ENCODE measurements at regions not wholly inside any gene's neighbourhood (a gene's known extent, or its start where the extent isn't known, plus 50 kb on each side); places are given as distances from the start of the nearest gene placed in this dataset.

DNA sequence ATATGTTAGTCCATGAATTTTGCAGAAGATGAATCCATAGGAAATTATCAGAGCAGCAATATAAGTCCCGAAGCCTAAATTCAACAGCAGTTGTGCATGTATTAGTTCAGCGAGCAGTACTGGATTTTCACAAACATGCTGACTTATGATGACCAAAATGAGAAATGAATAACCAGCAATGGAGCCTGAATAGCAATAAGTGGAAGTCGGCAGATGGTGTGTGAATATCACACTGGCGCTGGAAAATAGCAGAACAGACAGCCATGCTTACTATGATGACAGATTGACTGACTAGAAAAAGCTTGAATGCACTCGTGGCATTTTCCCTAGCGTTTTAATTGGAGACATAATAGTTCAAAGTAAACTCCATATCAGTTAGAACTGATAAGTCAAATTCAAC is 1114.5 kb downstream of the DSC3 start:
- H3K4me2 ChIP-seq (ENCODE audit: low read depth, low read length, poor library complexity, severe bottlenecking): no peak overlapping the region
- no peaks in the 10 kb centered on the region for H3K4me1 ChIP-seq (ENCODE audit: insufficient read depth, low read length, poor library complexity, severe bottlenecking)
- no peaks in the 10 kb centered on the region for H3K79me2 ChIP-seq (ENCODE audit: insufficient read depth, low read length)
- no peaks in the 10 kb centered on the region for H4K20me1 ChIP-seq (ENCODE audit: insufficient read depth, low read length, poor library complexity, severe bottlenecking)
- TF ChIP-seq CTCF (conservative IDR thresholded peaks at IDR 0.05; ENCODE audit: low read length): no peak
- no peak for TF ChIP-seq EZH2phosphoT487 (IDR thresholded peaks at IDR 0.05; ENCODE audit: borderline replicate concordance)
- H3K9me3 ChIP-seq (ENCODE audit: insufficient read depth, low read depth, low read length): peaks cover 2% of the 10 kb centered on the region; the same call in 1 of the 2 replicates
- H3F3A ChIP-seq (ENCODE audit: low read depth): no peaks in the 10 kb centered on the region
- H3K9ac ChIP-seq (ENCODE audit: low read depth, low read length, poor library complexity, severe bottlenecking): no peak overlapping the region
- no peaks in the 10 kb centered on the region for H3K36me3 ChIP-seq (ENCODE audit: insufficient read depth, low read length)
- no peak overlapping the region for H2AFZ ChIP-seq (ENCODE audit: low read length)
- H3K4me3 ChIP-seq (ENCODE audit: low read length, poor library complexity, severe bottlenecking): no peak overlapping the region
- no peaks in the 10 kb centered on the region for H3K9me2 ChIP-seq (replicated peaks; ENCODE audit: low read depth, low read length)
- no peaks in the 10 kb centered on the region for H3K27me3 ChIP-seq (ENCODE audit: insufficient read depth, low read length, poor library complexity, severe bottlenecking)

DNA sequence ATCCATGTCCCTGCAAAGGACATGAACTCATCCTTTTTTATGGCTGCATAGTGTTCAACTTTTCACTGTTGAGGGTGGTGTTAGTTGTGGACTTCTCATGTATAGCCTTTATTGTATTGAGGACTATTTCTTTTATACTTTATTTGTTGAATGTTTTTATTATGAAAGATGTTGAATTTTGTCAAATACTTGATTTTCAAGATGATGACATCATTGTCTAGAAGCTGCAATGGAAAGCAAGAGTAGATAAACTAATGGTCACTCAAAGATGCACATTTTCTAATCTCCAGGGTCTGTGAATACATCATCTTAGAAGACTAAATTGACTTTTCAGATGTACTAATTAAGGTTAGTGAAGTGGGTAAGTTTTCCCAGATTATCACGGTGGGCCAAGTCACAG is 1117.0 kb downstream of the DSC3 start:
- no peaks in the 10 kb centered on the region for H3K79me2 ChIP-seq (ENCODE audit: insufficient read depth, low read length)
- TF ChIP-seq CTCF (conservative IDR thresholded peaks at IDR 0.05; ENCODE audit: low read length): no peak
- H3K9ac ChIP-seq (ENCODE audit: low read depth, low read length, poor library complexity, severe bottlenecking): no peak overlapping the region
- H3K4me3 ChIP-seq (ENCODE audit: low read length, poor library complexity, severe bottlenecking): no peak overlapping the region
- peaks cover 2% of the 10 kb centered on the region; the same call in 1 of the 2 replicates for H3K9me3 ChIP-seq (ENCODE audit: insufficient read depth, low read depth, low read length)
- no peaks in the 10 kb centered on the region for H3K4me1 ChIP-seq (ENCODE audit: insufficient read depth, low read length, poor library complexity, severe bottlenecking)
- no peaks in the 10 kb centered on the region for H3K27me3 ChIP-seq (ENCODE audit: insufficient read depth, low read length, poor library complexity, severe bottlenecking)
- H3F3A ChIP-seq (ENCODE audit: low read depth): no peaks in the 10 kb centered on the region
- H3K9me2 ChIP-seq (replicated peaks; ENCODE audit: low read depth, low read length): no peaks in the 10 kb centered on the region
- H2AFZ ChIP-seq (ENCODE audit: low read length): no peak overlapping the region
- H3K4me2 ChIP-seq (ENCODE audit: low read depth, low read length, poor library complexity, severe bottlenecking): no peak overlapping the region
- H4K20me1 ChIP-seq (ENCODE audit: insufficient read depth, low read length, poor library complexity, severe bottlenecking): no peaks in the 10 kb centered on the region
- H3K36me3 ChIP-seq (ENCODE audit: insufficient read depth, low read length): no peaks in the 10 kb centered on the region

- Histone ChIP-seq H3K36me3 (ENCODE audit: insufficient read depth, low read length) (no peaks in the 10 kb centered on the region), H3K4me2 (ENCODE audit: low read depth, low read length, poor library complexity, severe bottlenecking) (no peak overlapping the region), H3K4me1 (ENCODE audit: insufficient read depth, low read length, poor library complexity, severe bottlenecking) (no peaks in the 10 kb centered on the region), H4K20me1 (ENCODE audit: insufficient read depth, low read length, poor library complexity, severe bottlenecking) (no peaks in the 10 kb centered on the region), H3K27me3 (ENCODE audit: insufficient read depth, low read length, poor library complexity, severe bottlenecking) (no peaks in the 10 kb centered on the region), H3K9me3 (ENCODE audit: insufficient read depth, low read depth, low read length) (no peaks in the 10 kb centered on the region), H3K9ac (ENCODE audit: low read depth, low read length, poor library complexity, severe bottlenecking) (no peak overlapping the region), H3K79me2 (ENCODE audit: insufficient read depth, low read length) (no peaks in the 10 kb centered on the region), H2AFZ (ENCODE audit: low read length) (no peak overlapping the region), H3K9me2 (replicated peaks; ENCODE audit: low read depth, low read length) (no peaks in the 10 kb centered on the region), H3K4me3 (ENCODE audit: low read length, poor library complexity, severe bottlenecking) (no peak overlapping the region), H3F3A (ENCODE audit: low read depth) (no peaks in the 10 kb centered on the region)
- TF ChIP-seq CTCF (conservative IDR thresholded peaks at IDR 0.05; ENCODE audit: low read length): no peak
- no peak for TF ChIP-seq EZH2phosphoT487 (IDR thresholded peaks at IDR 0.05; ENCODE audit: borderline replicate concordance)
These were observed 1130.2 kb downstream of the DSC3 start for GRCh38 chr18:29912351-29912750.
